SK-N-SH (cell line): ENCODE measurements at regions not wholly inside any gene's neighbourhood (a gene's known extent, or its start where the extent isn't known, plus 50 kb on each side); places are given as distances from the start of the nearest gene placed in this dataset.

ENCODE experiments used
- CTCF ChIP-seq: fragments of 200-600 bp; sonication (generic); IDR thresholded peaks from 2 replicates; pipeline ENCODE4 v1.6.1; 2017; ENCODE audit warnings: antibody characterized with exemption, mild to moderate bottlenecking, moderate library complexity
- EP300 ChIP-seq, 2 experiments: IDR thresholded peaks; 2 replicates each; pipeline versions ENCODE4 v1.4.0 to v1.6.1; 2012; ENCODE audit warnings: borderline replicate concordance in 1 of 2, low read depth in 1 of 2, low read length in 1 of 2
- MAX ChIP-seq: IDR thresholded peaks from 2 replicates; pipeline ENCODE4 v1.4.0; 2012; ENCODE audit warnings: low read depth
- NRF1 ChIP-seq: IDR thresholded peaks from 2 replicates; pipeline ENCODE4 v1.6.1; 2012; ENCODE audit warnings: low read depth, mild to moderate bottlenecking, low read length
- POLR2AphosphoS5 ChIP-seq: IDR thresholded peaks from 2 replicates; pipeline ENCODE4 v1.6.1; 2012; ENCODE audit warnings: low read depth, low read length
- RAD21 ChIP-seq: IDR thresholded peaks from 2 replicates; pipeline ENCODE4 v1.6.1; 2012; ENCODE audit warnings: mild to moderate bottlenecking, low read length
- REST ChIP-seq: IDR thresholded peaks from 2 replicates; pipeline ENCODE4 v1.6.1; 2012; ENCODE audit warnings: mild to moderate bottlenecking, low read depth, low read length, moderate library complexity
- SMC3 ChIP-seq: IDR thresholded peaks from 2 replicates; pipeline ENCODE4 v1.6.1; 2012; ENCODE audit warnings: low read depth, low read length, improper control_type of control experiment
- YY1 ChIP-seq: IDR thresholded peaks from 2 replicates; pipeline ENCODE4 v1.4.0; 2012; ENCODE audit warnings: low read depth, mild to moderate bottlenecking

GRCh38 chr5:97297704-97298091 lies 114.7 kb upstream of the RIOK2 start:
- TF ChIP-seq MAX (no peak), EP300 (IDR thresholded peaks at IDR 0.05; ENCODE audit: borderline replicate concordance in 1 of 2, low read depth in 1 of 2, low read length in 1 of 2) (no peak), SMC3 (no peak), RAD21 (no peak), CTCF (no peak), YY1 (no peak), POLR2AphosphoS5 (no peak), NRF1 (no peak), REST (no peak)
